AG09309 (cell line): ENCODE measurements at regions not wholly inside any gene's neighbourhood (a gene's known extent, or its start where the extent isn't known, plus 50 kb on each side); places are given as distances from the start of the nearest gene placed in this dataset.

ENCODE experiments used
- DNase-seq: peaks from one replicate; pipeline ENCODE4 v3.0.0-alpha.2; 2010; ENCODE audit warnings: low read depth
- H3K4me3 ChIP-seq: 2 replicates; pipeline ENCODE4 v1.5.1; 2011; ENCODE audit warnings: mild to moderate bottlenecking, low read depth, low read length, moderate library complexity; ENCODE audit not compliant: control insufficient read depth
- TF ChIP-seq, protein P1 (sequence below): IDR thresholded peaks from 2 replicates; pipeline ENCODE4 v1.5.1; 2011; ENCODE audit warnings: mild to moderate bottlenecking, low read depth, low read length, inconsistent platforms; ENCODE audit not compliant: insufficient read depth, control insufficient read depth; ENCODE audit errors: missing control alignments

DNA sequence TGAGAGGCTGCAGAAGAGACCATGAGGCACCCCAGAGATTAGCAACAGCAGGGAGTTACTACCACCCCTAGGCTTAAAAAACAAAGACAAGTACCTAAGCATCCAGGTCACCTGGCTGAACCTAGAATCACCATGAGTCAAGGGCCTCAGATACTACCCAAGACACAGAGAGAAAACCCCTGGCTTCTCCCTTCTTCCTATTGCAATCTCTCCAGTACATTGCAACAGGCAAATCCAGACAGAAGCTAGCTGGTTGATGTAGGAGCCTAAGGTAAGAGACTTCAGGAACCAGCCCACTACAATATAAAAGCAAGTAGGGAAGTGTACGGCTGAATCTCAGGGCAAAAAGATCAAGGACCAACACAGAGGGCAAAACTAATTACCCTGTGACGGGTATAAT is 367.2 kb downstream of the PLPP3 start:
- TF ChIP-seq, protein P1, sequence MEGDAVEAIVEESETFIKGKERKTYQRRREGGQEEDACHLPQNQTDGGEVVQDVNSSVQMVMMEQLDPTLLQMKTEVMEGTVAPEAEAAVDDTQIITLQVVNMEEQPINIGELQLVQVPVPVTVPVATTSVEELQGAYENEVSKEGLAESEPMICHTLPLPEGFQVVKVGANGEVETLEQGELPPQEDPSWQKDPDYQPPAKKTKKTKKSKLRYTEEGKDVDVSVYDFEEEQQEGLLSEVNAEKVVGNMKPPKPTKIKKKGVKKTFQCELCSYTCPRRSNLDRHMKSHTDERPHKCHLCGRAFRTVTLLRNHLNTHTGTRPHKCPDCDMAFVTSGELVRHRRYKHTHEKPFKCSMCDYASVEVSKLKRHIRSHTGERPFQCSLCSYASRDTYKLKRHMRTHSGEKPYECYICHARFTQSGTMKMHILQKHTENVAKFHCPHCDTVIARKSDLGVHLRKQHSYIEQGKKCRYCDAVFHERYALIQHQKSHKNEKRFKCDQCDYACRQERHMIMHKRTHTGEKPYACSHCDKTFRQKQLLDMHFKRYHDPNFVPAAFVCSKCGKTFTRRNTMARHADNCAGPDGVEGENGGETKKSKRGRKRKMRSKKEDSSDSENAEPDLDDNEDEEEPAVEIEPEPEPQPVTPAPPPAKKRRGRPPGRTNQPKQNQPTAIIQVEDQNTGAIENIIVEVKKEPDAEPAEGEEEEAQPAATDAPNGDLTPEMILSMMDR: no peak

DNA sequence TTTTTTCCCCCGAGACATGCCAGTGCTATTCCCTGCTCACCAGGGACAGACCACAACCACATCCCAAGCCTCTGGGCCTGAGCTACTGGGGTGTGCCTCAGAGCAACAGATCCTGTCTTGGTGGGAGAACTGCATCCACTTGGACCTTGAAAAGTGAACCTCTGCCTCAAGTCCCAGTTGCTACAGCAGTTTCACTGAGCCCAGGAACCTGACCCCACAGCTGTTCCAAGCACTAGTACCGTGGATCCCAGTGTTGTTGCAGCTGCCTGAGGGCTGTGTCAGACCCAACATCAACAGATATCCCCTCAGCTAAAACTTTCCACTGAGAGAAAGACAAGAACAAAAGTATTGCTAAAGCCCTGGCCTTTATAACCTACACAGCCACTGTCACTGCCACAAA is 373.0 kb downstream of the PLPP3 start:
- TF ChIP-seq, protein P1: no peak
- H3K4me3 ChIP-seq: no peak overlapping the region
- no peak for DNase-seq

More for the DNA sequence above, 367.2 kb downstream of the PLPP3 start:
- no peak for DNase-seq
- H3K4me3 ChIP-seq: no peak overlapping the region

DNA sequence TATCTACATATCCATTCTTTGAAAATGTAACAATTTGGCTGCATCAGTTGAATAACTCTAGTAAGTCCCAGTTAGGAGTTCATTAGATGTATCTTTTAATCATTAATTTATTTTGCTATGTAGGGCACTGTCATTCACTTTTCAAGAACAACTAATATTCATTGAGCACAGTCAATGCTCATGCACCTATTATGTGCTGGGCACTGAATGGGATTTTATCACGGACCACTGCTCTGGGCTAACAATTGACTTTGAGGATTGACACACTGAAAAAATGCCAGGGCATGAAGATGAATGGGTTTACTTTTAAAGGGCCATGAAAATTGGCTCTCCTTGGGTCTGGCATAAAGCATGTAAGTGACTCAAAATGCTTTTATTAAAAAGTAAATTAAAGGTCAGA is 375.2 kb downstream of the PLPP3 start:
- H3K4me3 ChIP-seq: no peak overlapping the region
- TF ChIP-seq, protein P1: no peak
- DNase-seq: no peak

DNA sequence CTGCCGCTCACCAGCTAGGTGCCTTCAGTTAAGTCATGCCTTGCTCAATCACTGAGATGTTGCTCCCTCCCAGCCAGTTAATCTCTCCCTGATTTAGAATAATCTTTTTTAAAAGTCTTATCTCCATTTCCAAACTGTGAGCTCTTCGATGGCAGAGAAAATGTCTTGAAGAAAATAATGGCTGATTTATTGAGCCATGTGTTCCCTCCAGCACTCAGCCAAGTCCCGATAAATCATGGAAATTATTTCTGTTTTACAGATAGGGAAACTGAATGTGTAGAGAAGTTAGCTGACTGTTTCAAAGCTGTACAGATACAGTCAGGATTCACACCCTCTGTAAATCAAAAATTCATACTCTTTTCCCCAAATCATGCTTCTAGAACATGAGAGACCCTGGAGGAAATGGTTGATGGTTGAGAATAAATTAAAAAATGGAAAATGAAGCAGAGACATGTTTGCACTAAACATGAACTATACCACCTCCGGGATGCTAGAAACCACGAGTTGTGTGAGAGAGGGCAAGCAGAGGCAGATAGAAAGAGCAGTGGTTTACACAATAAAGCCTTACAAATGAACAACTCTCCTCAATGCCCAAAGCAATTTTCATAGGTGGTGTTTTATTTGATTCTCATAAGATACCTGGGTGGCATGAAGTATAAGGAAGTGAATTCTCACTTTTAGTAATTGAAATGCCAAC is 376.4 kb downstream of the PLPP3 start:
- TF ChIP-seq, protein P1: no peak
- no peak overlapping the region for H3K4me3 ChIP-seq
- DNase-seq: no peak

DNA sequence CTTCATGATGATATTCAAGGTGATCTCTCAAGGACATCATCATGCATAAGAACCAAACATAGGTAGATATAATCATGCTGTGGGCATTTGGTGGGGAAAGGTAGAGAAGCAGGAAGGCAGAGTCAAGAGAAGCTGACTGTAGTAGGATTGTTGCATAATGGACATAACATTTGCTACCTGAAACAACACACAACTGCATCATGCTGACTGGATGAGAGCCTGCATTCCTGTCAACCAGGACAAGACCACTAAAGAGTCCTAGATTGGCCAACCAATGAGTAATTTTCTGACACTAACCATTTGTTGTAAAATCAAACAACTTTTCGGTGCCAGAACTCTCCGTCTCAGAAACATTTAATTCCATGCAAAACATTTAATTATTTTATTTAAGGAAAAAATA is 377.2 kb downstream of the PLPP3 start:
- no peak overlapping the region for H3K4me3 ChIP-seq
- DNase-seq: no peak
- TF ChIP-seq, protein P1: no peak

DNA sequence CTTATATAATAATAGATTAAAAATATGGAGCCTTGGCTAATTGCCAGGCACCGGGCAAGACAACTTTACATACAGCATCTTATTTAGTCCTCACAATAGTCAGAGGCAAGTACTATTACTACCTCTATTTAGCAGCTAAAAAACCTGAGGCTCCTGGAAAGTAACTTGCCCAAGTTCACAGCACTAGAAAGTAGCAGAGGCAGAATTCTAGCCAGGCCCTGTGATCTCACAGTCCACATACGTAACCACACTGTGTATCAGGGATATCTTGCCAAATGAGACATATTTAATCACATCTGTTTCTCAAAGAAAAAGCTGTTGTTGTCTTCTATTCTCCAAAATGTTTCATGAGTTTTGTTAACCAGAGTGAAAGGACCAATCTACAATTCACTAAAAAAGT is 378.5 kb downstream of the PLPP3 start:
- H3K4me3 ChIP-seq: no peak overlapping the region
- no peak for DNase-seq
- TF ChIP-seq, protein P1: no peak
